ENCODE measurements at regions not wholly inside any gene's neighbourhood (a gene's known extent, or its start where the extent isn't known, plus 50 kb on each side); places are given as distances from the start of the nearest gene placed in this dataset.

DNA sequence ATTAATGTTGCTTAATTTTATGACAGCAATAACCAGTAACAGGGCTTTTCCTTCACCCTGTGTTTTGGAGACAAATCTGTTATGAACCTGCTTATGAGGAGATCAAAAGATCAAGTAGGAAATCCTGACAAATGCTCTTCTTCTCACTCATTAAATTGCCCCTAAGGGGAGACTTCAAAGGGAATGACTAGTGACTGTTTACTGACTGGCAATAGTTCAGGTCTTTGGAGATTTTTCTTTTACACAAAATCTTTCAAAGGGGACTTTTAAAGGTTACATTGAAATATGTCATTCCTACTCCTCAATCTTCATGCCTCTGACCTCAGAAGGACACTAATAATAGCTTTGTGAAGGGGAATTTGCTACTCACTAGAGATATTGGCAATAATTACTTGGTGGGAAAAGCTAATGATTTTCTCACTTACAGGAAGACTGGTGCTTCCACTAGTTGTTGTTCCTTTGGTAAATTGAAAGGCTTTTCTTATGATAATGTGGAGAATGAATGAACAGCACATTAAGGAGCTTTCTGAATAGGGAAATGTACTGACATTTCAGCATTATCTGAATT, 292.9 kb upstream of the CA10 start:
- RAD21 ChIA-PET (ENCODE audit: low non-redundant PET in 1 of 2, low total read pairs in 2 of 2, uncharacterized antibody in 2 of 2, unreplicated experiment in 2 of 2), result no interaction called here
- H4K20me1 ChIP-seq (ENCODE audit: insufficient read depth), result no peaks in the 10 kb centered on the region
- H3K27me3 ChIP-seq (ENCODE audit: insufficient read depth, low read length), result no peaks in the 10 kb centered on the region
- H3K9me3 ChIP-seq (ENCODE audit: control insufficient read depth in 1 of 2, insufficient read depth in 1 of 2, low read depth in 1 of 2, low read length in 2 of 2), result peaks cover 27 to 43% of the 10 kb centered on the region in 2 experiments; a peak in 3 of 4 replicates
- H2AFZ ChIP-seq (ENCODE audit: low read depth, low read length, poor library complexity, severe bottlenecking), result no peak overlapping the region
- ATAC-seq (no peak), DNase-seq (ENCODE audit: low read depth, low spot score) (no peak)
- intact Hi-C loops (cut with micrococcal nuclease), result no loop called here
- H3K36me3 ChIP-seq (ENCODE audit: control insufficient read depth in 1 of 2, insufficient read depth in 2 of 2, low read length in 2 of 2), result no peaks in the 10 kb centered on the region
- no peaks in the 10 kb centered on the region for H3K4me1 ChIP-seq (ENCODE audit: control insufficient read depth in 1 of 2, insufficient read depth in 2 of 2, low read length in 2 of 2)
- no peak overlapping the region for H3K9ac ChIP-seq (ENCODE audit: low read length)
- no peaks in the 10 kb centered on the region for H3K9me2 ChIP-seq (ENCODE audit: insufficient read depth)
- H3K4me2 ChIP-seq (ENCODE audit: low read length), result no peak overlapping the region
- TF ChIP-seq, protein P1, sequence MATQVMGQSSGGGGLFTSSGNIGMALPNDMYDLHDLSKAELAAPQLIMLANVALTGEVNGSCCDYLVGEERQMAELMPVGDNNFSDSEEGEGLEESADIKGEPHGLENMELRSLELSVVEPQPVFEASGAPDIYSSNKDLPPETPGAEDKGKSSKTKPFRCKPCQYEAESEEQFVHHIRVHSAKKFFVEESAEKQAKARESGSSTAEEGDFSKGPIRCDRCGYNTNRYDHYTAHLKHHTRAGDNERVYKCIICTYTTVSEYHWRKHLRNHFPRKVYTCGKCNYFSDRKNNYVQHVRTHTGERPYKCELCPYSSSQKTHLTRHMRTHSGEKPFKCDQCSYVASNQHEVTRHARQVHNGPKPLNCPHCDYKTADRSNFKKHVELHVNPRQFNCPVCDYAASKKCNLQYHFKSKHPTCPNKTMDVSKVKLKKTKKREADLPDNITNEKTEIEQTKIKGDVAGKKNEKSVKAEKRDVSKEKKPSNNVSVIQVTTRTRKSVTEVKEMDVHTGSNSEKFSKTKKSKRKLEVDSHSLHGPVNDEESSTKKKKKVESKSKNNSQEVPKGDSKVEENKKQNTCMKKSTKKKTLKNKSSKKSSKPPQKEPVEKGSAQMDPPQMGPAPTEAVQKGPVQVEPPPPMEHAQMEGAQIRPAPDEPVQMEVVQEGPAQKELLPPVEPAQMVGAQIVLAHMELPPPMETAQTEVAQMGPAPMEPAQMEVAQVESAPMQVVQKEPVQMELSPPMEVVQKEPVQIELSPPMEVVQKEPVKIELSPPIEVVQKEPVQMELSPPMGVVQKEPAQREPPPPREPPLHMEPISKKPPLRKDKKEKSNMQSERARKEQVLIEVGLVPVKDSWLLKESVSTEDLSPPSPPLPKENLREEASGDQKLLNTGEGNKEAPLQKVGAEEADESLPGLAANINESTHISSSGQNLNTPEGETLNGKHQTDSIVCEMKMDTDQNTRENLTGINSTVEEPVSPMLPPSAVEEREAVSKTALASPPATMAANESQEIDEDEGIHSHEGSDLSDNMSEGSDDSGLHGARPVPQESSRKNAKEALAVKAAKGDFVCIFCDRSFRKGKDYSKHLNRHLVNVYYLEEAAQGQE (IDR thresholded peaks at IDR 0.05; ENCODE audit: low read depth), result no peak
- TF ChIP-seq SP1 (IDR thresholded peaks at IDR 0.05; ENCODE audit: low read depth) (no peak), EZH2 (IDR thresholded peaks at IDR 0.05) (no peak), POLR2A (IDR thresholded peaks at IDR 0.05; ENCODE audit: borderline replicate concordance, extremely low read depth, insufficient read depth, insufficient read length) (no peak)
- no peaks in the 10 kb centered on the region for H3K79me2 ChIP-seq (ENCODE audit: insufficient read depth, low read length)
- CTCF ChIA-PET, result no interaction called here
- H3K4me3 ChIP-seq (replicated peaks in 1 of 2; ENCODE audit: low read depth in 1 of 2, low read length in 2 of 2), result no peak overlapping the region
- no TSS peak for BruUV-seq (replicated peaks)
- POLR2A ChIA-PET, result no interaction called here
- H3K27ac ChIP-seq (ENCODE audit: low read depth, low read length), result no peak overlapping the region

DNA sequence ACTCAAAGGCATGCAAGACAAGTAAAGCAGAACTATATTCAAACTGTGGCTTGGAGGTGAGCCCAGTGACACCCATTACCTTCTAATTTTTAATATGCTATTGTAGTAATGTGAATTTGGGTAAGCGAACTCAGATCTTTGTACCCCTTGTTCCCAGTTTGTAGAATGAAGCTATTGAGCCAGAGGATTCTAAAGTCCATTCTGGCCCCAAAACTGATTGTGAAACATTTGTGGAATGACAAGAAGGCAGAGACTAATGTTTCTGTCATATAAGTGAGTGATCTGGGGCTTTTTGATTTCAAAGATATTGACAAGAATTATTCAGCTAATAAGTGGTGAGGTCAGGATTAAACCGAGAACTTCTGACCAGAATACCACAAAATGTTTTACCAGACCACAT, 283.8 kb upstream of the CA10 start:
- H3K9me3 ChIP-seq (ENCODE audit: control insufficient read depth in 1 of 2, insufficient read depth in 1 of 2, low read depth in 1 of 2, low read length in 2 of 2), result peaks cover 52 to 57% of the 10 kb centered on the region in 2 experiments; a peak in 2 of 4 replicates
- no peaks in the 10 kb centered on the region for H4K20me1 ChIP-seq (ENCODE audit: insufficient read depth)
- no peaks in the 10 kb centered on the region for H3K79me2 ChIP-seq (ENCODE audit: insufficient read depth, low read length)

More for the DNA sequence above, 283.8 kb upstream of the CA10 start:
- no peak overlapping the region for H2AFZ ChIP-seq (ENCODE audit: low read depth, low read length, poor library complexity, severe bottlenecking)
- no peak overlapping the region for H3K9ac ChIP-seq (ENCODE audit: low read length)
- H3K4me1 ChIP-seq (ENCODE audit: control insufficient read depth in 1 of 2, insufficient read depth in 2 of 2, low read length in 2 of 2), result no peaks in the 10 kb centered on the region
- no TSS peak for BruUV-seq (replicated peaks)
- ChIA-PET CTCF (no interaction called here), RAD21 (ENCODE audit: low non-redundant PET in 1 of 2, low total read pairs in 2 of 2, uncharacterized antibody in 2 of 2, unreplicated experiment in 2 of 2) (no interaction called here), POLR2A (no interaction called here)
- H3K9me2 ChIP-seq (ENCODE audit: insufficient read depth), result no peaks in the 10 kb centered on the region
- no peak overlapping the region for H3K27ac ChIP-seq (ENCODE audit: low read depth, low read length)
- H3K4me2 ChIP-seq (ENCODE audit: low read length), result no peak overlapping the region
- intact Hi-C loops (cut with micrococcal nuclease), result no loop called here
- no peaks in the 10 kb centered on the region for H3K27me3 ChIP-seq (ENCODE audit: insufficient read depth, low read length)
- H3K4me3 ChIP-seq (replicated peaks in 1 of 2; ENCODE audit: low read depth in 1 of 2, low read length in 2 of 2), result no peak overlapping the region
- TF ChIP-seq, protein P2, sequence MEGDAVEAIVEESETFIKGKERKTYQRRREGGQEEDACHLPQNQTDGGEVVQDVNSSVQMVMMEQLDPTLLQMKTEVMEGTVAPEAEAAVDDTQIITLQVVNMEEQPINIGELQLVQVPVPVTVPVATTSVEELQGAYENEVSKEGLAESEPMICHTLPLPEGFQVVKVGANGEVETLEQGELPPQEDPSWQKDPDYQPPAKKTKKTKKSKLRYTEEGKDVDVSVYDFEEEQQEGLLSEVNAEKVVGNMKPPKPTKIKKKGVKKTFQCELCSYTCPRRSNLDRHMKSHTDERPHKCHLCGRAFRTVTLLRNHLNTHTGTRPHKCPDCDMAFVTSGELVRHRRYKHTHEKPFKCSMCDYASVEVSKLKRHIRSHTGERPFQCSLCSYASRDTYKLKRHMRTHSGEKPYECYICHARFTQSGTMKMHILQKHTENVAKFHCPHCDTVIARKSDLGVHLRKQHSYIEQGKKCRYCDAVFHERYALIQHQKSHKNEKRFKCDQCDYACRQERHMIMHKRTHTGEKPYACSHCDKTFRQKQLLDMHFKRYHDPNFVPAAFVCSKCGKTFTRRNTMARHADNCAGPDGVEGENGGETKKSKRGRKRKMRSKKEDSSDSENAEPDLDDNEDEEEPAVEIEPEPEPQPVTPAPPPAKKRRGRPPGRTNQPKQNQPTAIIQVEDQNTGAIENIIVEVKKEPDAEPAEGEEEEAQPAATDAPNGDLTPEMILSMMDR (IDR thresholded peaks at IDR 0.05 in 2 of 3, conservative IDR thresholded peaks at IDR 0.05 in 1 of 3; ENCODE audit: borderline replicate concordance in 1 of 3, insufficient read depth in 1 of 3, low read depth in 2 of 3, low read length in 2 of 3), result no peak
- TF ChIP-seq EZH2phosphoT487 (IDR thresholded peaks at IDR 0.05; ENCODE audit: borderline replicate concordance), result no peak
- TF ChIP-seq ZFX (IDR thresholded peaks at IDR 0.05), result no peak
- TF ChIP-seq EZH2 (IDR thresholded peaks at IDR 0.05), result no peak
- TF ChIP-seq, protein P3, sequence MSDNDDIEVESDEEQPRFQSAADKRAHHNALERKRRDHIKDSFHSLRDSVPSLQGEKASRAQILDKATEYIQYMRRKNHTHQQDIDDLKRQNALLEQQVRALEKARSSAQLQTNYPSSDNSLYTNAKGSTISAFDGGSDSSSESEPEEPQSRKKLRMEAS (IDR thresholded peaks at IDR 0.05), result no peak
- no peak for TF ChIP-seq EGR1 (IDR thresholded peaks at IDR 0.05; ENCODE audit: low read depth)
- ATAC-seq (no peak), DNase-seq (ENCODE audit: low read depth, low spot score) (no peak)
- H3K36me3 ChIP-seq (ENCODE audit: control insufficient read depth in 1 of 2, insufficient read depth in 2 of 2, low read length in 2 of 2), result no peaks in the 10 kb centered on the region

Data from HCT116 (cell line).